ENCODE measurements at regions not wholly inside any gene's neighbourhood (a gene's known extent, or its start where the extent isn't known, plus 50 kb on each side); places are given as distances from the start of the nearest gene placed in this dataset.
"Not testable (repeated sequence)": the region's sequence is repeated elsewhere in the genome, so short reads cannot be mapped to it uniquely, and the experiment has no call there.

- no peak for DNase-seq
These were observed 326.3 kb upstream of the ZNF804A start for GRCh38 chr2:184272056-184272455.

- no peak for DNase-seq
These were observed 303.5 kb upstream of the ZNF804A start for GRCh38 chr2:184294831-184295230.

GRCh38 chr2:184297085-184297484 lies 301.2 kb upstream of the ZNF804A start:
- no peak for DNase-seq

- no peak for DNase-seq
These were observed 295.8 kb upstream of the ZNF804A start for GRCh38 chr2:184302506-184302905.

DNA sequence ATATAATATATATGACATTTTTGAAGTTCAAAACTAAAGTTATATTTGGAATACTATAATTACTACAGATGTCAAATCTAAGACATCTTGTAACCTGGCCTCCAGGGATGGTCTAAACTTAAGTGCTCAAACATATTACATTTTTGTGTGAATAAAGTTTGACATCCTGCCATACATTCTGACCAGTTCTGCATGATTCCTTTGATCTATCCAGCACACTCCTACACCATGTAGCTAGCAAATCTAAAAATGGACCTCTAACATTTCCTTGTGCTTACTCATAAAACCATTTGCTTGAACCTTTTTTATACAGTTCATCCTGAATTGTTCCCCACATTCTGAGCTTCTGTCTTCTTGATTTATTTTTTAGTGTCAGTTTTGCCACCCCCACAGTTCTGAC lies 294.3 kb upstream of the ZNF804A start:
- no peak for DNase-seq

GRCh38 chr2:184305105-184305504 lies 293.2 kb upstream of the ZNF804A start:
- no peak for DNase-seq

GRCh38 chr2:184308706-184309105 lies 289.6 kb upstream of the ZNF804A start:
- DNase-seq, result no peak

DNA sequence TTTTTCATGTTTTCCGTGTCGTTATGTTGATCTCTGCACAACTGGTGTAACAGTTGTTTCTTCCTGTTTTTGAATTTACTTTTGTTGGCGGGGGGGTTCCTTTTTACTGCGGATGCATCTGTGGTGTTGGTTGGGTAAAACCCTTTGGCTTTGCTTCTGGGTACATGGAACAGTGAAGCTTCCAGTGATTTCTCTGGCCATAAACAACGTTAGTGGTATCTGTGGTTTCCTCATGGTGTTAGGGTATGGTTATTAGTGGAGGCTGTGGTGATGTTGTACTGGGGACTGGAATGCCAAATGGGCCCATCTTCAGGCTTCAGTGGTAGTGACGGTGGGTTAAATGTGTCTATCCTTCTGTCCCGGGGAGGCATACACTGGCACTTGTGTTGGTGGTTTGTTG lies 285.4 kb upstream of the ZNF804A start:
- DNase-seq, result no peak

DNA sequence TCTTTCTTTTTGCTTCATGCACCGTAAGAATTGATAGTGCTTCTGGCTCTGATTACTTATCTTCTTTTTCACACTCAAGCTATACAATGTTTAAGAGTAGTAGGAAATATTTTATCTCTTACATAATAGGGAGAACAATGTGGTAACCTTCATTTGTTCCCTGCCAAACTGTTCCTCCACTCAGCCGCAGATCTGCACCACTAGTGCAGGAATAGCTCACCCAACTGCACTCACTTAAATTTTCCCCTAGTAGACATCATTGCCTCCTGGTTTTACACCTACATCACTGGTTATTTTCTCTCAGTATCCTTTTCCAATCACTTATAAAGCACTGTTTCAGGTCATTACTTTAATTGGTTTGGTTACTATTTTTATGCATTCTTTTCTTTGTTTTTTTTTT lies 283.5 kb upstream of the ZNF804A start:
- DNase-seq, result no peak

DNA sequence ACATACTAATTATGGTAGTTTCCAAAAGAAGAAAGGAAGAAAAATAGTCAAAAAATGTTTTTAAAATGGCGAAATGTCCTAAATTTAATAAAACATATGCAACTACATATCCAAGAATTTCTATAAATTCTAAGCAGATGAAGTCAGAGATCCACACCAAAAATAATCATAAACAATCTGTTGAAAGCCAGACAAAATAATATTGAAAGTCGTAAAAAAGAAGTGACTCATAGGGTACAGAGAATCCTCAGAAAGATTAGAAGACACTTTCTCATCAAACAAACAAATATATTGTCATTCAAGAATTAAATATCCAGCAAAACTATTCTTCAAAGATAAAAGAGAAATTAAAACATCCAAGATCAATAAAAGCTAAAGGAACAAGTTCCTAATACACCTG lies 281.4 kb upstream of the ZNF804A start:
- DNase-seq, result no peak

DNA sequence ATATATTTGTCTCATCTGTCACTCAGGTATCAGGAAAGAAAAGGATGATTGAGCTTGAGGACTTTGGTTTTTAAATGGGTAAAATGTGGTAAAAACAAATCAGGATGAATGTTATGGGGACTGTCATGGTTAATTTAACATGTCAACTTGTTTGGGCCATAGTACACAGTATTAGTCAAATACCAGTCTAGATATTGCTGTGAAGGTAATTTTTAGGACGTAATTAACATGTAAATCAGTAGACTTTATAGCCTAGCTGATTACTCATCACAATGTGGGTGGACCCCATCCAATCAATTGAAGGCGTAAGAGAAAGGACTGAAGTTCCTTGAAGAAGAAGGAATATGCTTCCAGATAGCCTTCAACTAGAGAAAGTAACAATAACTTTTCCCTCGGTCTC lies 275.7 kb upstream of the ZNF804A start:
- no peak for DNase-seq

DNA sequence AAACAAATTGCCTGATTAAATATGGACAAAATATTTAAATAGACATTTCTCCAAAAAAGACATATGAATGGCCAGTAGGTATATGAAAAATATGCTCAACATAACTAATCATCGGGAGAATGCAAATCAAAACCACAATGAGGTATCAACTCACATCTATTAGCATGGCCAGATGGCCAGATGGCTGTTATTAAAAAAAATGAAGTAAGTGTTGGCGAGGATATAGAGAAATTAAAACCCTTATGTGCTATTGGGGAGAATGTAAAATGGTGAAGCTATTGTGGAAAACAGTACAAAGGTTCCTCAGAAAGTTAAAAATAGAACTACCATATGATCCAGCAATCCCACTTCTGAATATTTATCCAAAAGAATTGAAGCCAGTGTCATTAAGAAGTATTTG lies 272.3 kb upstream of the ZNF804A start:
- no peak for DNase-seq

DNA sequence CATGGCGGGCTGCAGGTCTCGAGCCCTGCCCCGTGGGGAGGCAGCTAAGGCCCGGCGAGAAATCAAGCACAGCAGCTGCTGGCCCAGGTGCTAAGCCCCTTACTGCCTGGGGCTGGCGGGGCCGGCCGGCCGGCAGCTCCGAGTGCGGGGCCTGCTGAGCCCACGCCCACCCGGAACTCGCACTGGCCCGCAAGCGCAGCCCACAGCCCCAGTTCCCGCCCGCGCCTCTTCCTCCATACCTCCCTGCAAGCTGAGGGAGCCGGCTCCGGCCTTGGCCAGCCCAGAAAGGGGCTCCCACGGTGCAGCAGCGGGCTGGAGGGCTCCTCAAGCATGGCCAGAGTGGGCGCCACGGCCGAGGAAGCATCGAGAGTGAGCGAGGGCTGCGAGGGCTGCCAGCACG lies 270.5 kb upstream of the ZNF804A start:
- not testable (repeated sequence) for DNase-seq

DNA sequence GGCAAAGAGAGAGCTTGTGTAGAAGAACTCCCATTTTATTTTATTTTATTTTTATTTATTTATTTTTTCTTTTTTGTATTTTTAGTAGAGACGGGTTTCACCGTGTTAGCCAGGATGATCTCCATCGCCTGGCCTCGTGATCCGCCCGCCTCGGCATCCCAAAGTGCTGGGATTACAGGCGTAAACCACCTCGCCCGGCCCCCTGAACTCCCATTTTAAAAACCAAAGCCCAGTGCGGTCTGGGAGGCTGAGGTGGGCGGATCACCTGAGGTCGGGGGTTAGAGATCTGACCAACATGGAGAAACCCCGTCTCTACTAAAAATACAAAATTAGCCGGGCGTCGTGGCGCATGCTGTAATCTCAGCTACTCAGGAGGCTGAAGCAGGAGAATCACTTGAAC lies 267.8 kb upstream of the ZNF804A start:
- not testable (repeated sequence) for DNase-seq

DNA sequence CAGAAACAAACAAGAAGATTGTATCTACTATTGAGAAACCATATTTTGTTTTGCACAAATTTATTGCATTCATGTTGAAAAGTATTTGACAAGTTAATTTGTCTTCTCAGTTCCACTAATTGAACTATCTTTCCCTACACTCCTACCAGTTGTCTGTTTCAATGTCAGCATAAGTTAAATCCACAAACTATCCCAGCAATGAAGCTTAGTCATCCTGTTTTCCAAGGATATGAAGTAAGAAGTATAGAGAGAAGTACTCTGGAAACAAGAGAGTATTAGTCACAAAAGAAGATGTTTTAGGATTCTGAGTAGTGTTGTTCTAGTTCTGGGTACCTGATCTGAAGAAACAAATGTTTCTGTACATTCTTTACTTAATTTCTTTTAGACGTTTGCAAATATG lies 261.6 kb upstream of the ZNF804A start:
- DNase-seq, result no peak

DNA sequence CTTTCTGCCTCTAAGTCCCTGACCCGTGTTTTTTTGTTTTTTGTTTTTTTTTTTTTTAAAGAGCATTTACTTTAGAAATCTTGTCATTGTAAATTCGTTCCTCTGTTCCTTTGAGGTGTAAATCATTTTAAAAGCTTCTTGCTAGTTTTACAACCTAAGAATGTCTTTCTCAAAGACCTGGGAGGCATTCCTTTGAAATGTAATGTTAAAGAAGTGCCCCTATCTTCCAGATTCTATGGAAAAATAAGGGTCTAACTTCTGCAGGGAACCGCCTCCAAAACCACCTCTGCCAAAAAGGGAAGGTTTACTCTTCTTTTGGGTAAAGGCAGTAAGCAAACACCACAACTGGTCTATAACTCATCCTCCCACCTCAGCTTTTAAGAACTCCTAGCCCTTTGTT lies 259.6 kb upstream of the ZNF804A start:
- DNase-seq, result no peak

DNA sequence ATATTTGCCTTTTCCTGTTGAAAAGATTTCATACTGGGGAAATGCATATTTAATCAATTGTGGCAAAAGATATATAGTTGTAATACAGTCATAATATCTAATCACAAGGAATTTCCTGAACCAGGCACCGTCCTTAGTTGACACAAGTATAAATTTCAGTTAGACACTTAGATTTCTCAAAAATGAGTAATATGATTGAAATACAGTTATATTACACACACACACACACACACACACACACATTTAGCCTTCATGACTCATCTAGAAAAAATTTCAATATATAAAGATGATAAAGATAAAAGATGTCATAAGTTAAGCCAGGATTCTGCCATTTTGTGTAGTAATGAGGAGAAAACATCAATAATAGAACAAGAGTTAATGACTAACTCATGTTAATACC lies 258.4 kb upstream of the ZNF804A start:
- DNase-seq, result no peak

- no peak for DNase-seq
These were observed 251.9 kb upstream of the ZNF804A start for GRCh38 chr2:184346338-184346862.

DNA sequence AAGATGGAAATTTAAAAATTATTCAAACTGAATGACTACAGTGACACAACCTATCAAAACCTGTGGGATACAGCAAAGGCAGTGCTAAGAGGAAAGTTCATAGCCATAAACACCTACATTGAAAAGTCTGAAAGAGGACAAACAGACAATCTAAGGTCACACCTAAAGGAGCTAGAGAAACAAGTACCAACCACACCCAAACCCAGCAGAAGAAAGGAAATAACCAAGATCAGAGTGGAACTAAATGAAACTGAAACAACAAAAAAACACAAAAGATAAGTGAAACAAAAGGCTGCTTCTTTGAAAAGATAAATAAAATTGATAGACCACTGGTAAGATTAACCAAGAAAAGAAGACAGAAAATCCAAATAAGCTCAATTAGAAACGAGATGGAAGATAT lies 247.2 kb upstream of the ZNF804A start:
- DNase-seq, result no peak

DNA sequence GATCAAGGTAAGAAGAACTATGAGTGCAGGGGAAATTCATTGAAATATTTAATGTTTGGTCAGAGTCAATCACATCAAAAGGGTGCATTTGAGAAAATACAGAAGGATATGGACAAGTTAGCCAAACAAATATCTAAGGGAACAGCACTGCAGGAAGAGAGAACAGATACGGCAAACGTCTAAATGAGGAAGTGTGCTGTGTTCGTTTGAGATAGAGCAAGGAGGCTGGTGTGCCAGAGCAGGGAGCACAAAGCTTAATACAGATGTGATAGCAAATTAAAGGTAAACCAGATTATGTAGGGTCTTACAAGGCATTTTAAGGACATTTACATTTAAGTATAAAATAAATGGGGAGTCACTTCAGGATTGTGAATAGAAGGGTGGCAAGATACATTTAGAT lies 241.3 kb upstream of the ZNF804A start:
- no peak for DNase-seq

DNA sequence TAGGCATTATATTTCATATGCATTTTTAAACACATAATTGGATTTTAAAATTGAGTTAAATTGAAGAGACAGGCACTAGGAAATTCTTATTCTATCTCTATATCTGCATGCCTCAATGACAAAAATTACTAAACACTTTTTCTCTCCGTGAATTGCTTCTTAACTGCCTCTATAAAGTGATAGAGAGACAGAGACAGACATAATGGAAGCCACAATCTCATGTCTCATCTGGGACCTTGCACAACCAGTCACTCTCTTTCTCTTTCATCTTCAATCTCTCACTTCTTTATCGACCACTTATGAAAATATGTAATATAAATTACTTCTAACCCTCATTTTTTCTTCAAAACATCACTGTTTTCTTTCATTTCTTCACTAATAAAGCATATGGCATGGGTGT lies 238.9 kb upstream of the ZNF804A start:
- no peak for DNase-seq

DNA sequence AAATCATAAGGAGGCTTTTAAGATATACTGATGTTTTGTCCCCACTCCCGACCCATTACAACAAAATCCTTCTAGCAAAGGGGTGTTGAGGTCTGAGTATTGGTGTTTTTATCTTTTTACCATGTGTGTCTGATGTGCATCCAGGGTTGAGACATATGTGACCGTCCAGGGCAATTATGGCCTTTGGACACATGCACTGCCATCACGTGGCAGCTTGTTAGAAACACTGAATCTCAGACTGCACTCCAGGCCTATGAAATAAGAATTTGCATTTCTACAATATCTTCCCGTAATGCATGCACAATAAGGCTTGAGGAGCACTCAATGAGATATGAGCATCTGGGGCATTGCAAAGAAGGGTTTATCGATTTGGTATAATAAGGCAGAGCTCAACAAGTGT lies 235.1 kb upstream of the ZNF804A start:
- DNase-seq, result no peak

DNA sequence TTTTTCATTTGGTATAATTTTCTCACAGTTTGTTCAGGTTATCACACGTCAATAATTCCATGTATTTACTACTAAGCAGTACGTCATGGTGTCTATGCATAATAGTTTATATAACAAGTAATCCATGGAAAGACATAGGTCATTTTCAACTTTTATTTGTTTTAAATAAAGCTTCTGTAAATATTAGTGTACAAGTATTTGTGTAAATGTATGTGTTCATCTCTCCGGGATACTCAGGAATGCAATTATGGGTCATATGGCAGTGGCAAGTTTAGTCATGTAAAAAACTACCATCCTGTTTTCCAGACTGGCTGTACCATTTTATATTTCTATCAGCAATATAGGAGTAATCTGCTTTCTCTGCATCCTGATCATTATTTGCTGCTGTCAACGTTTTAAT lies 231.1 kb upstream of the ZNF804A start:
- no peak for DNase-seq

DNA sequence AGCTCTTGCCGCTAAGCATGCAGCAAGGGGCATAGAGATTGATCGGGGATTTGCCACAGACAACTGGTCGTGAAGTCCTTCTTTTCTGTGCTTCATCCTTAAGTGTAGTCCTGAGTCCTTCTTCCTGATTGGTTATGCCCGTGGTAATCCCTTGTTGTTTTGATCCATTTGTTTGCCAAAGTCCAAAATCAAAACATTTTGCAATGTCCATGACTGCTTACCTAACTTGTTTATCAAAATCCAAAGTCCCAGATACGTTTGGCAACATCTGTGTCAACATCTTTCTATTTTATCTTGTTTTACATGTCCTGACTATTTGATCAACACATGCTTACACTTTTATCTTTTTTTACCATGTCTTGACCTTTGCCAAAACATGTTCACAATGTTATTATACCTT lies 229.0 kb upstream of the ZNF804A start:
- no peak for DNase-seq

GRCh38 chr2:184370954-184371353 lies 227.4 kb upstream of the ZNF804A start:
- no peak for DNase-seq

GRCh38 chr2:184371641-184372040 lies 226.7 kb upstream of the ZNF804A start:
- DNase-seq, result no peak
